K562 (cell line): ENCODE measurements at regions not wholly inside any gene's neighbourhood (a gene's known extent, or its start where the extent isn't known, plus 50 kb on each side); places are given as distances from the start of the nearest gene placed in this dataset.

Experiments
- ATAC-seq: fragments of 200-7000 bp; cut with Tn5 transposase; 3 replicates; pipeline ENCODE4 v1.9.1; 2020; ENCODE audit warnings: moderate library complexity
- BruUV-seq: library from RNA; stranded (reverse); fragments of 400-500 nt; replicated peaks from 2 replicates; lab custom pipeline; 2021; lab: Mats Ljungman, UMichigan
- CTCF ChIA-PET: fragments of 300-600 bp; formaldehyde crosslinking; extraction: SDS; loops from one replicate; lab custom pipeline; 2021; ENCODE audit warnings: low intra/inter-chr PET ratio; lab: Yijun Ruan, JAX
- POLR2A ChIA-PET: fragments of 300-600, 350-650 bp; sonication (Branson Sonifier 250); formaldehyde crosslinking; extraction: SDS; loops from one replicate; lab custom pipeline; 2021; ENCODE audit warnings: antibody characterized with exemption, inconsistent platforms; lab: Yijun Ruan, JAX
- DNase-seq, 4 experiments: peaks; one replicate each; pipeline versions ENCODE4 v3.0.0 to v3.0.0-alpha.2; 2011 to 2018; ENCODE audit warnings: low spot score in 3 of 4, mixed read lengths in 3 of 4; ENCODE audit errors: extremely low read depth in 1 of 4
- FAIRE-seq: peaks from 2 replicates; lab custom pipeline; 2011; peaks lifted over from hg19 to GRCh38; lab: Jason Lieb, UNC
- H2AFZ ChIP-seq: 2 replicates; pipeline ENCODE4 v1.6.0; 2011; ENCODE audit warnings: low read depth, low read length, control low read depth, inconsistent platforms
- H3K27ac ChIP-seq: fragments of 200-600 bp; 3 replicates; pipeline ENCODE4 v1.8.0; 2011; ENCODE audit warnings: low read depth, mild to moderate bottlenecking, control low read depth, inconsistent platforms, low read length, moderate library complexity, mixed read lengths; ENCODE audit errors: extremely low read depth
- H3K27me3 ChIP-seq, 2 experiments: fragments of 300-600 bp in 1 of 2; 2 replicates in 1 of 2; 3 replicates in 1 of 2; pipeline versions ENCODE4 v1.6.0 to v1.8.0; 2011; ENCODE audit warnings: inconsistent platforms in 2 of 2, low read length in 2 of 2, mild to moderate bottlenecking in 1 of 2, mixed read lengths in 1 of 2, moderate library complexity in 1 of 2; ENCODE audit not compliant: control insufficient read depth in 2 of 2, insufficient read depth in 2 of 2
- H3K36me3 ChIP-seq: fragments of 300-600 bp; 3 replicates; pipeline ENCODE4 v1.8.0; 2011; ENCODE audit warnings: mild to moderate bottlenecking, low read length, inconsistent platforms; ENCODE audit not compliant: control insufficient read depth, insufficient read depth
- H3K4me1 ChIP-seq, 2 experiments: fragments of 200-600 bp in 1 of 2; replicated peaks in 1 of 2; 2 replicates in 1 of 2; 3 replicates in 1 of 2; pipeline versions ENCODE4 v1.5.1 to v1.8.0; 2011; ENCODE audit warnings: inconsistent platforms in 2 of 2, low read length in 2 of 2, mild to moderate bottlenecking in 1 of 2, mixed read lengths in 1 of 2, moderate library complexity in 1 of 2; ENCODE audit not compliant: control insufficient read depth in 2 of 2, insufficient read depth in 2 of 2
- H3K4me2 ChIP-seq: 2 replicates; pipeline ENCODE4 v1.6.1; 2011; ENCODE audit warnings: low read length, control low read depth, inconsistent platforms, mixed read lengths; ENCODE audit not compliant: insufficient read depth
- H3K4me3 ChIP-seq: fragments of 200-600 bp; sonication (generic), shearing (Covaris generic); 2 replicates; pipeline ENCODE4 v1.5.1; 2016; ENCODE audit warnings: control low read depth, inconsistent platforms
- H3K79me2 ChIP-seq: fragments of 200-600 bp; 3 replicates; pipeline ENCODE4 v1.8.0; 2011; ENCODE audit warnings: low read length, inconsistent platforms; ENCODE audit not compliant: control insufficient read depth, insufficient read depth
- H3K9ac ChIP-seq, 2 experiments: 2 replicates each; pipeline versions ENCODE4 v1.6.0 to v1.6.1; 2011; ENCODE audit warnings: low read depth in 2 of 2, low read length in 2 of 2, control low read depth in 1 of 2, inconsistent platforms in 1 of 2, mild to moderate bottlenecking in 1 of 2, mixed read lengths in 1 of 2; ENCODE audit not compliant: insufficient read depth in 1 of 2
- H3K9me1 ChIP-seq: one replicate; pipeline ENCODE4 v1.6.0; 2011; ENCODE audit warnings: inconsistent platforms, mild to moderate bottlenecking, low read length, moderate library complexity; ENCODE audit not compliant: control insufficient read depth, insufficient read depth
- H3K9me3 ChIP-seq: replicated peaks from 2 replicates; pipeline ENCODE4 v1.5.1; 2011; ENCODE audit warnings: low read depth, low read length, inconsistent platforms; ENCODE audit not compliant: control insufficient read depth, insufficient read depth
- H4K20me1 ChIP-seq: replicated peaks from 2 replicates; pipeline ENCODE4 v1.6.1; 2011; ENCODE audit warnings: low read length, inconsistent platforms, mixed read lengths; ENCODE audit not compliant: control insufficient read depth, insufficient read depth
- ARID2 ChIP-seq: fragments of 450-650 bp; IDR thresholded peaks from 2 replicates; pipeline ENCODE4 v1.6.1; 2017; ENCODE audit warnings: antibody characterized with exemption, mild to moderate bottlenecking
- BRCA1 ChIP-seq, 2 experiments: fragments of 450-650 bp in 1 of 2; sonication (generic) in 1 of 2; formaldehyde crosslinking in 1 of 2; IDR thresholded peaks; 2 replicates each; pipeline versions ENCODE4 v1.5.0 to v1.6.1; 2017 to 2020; ENCODE audit warnings: mild to moderate bottlenecking in 1 of 2, missing genetic modification reagents in 1 of 2
- CHD2 ChIP-seq: IDR thresholded peaks from 2 replicates; pipeline ENCODE4 v1.6.1; 2011; ENCODE audit warnings: low read depth, low read length
- EGR1 ChIP-seq: fragments of 450-650 bp; conservative IDR thresholded peaks from 2 replicates; pipeline ENCODE4 v1.6.1; 2017; ENCODE audit warnings: mild to moderate bottlenecking
- ETS2 ChIP-seq: IDR thresholded peaks from 2 replicates; pipeline ENCODE4 v1.6.1; 2016; ENCODE audit warnings: borderline replicate concordance, missing genetic modification characterization, mild to moderate bottlenecking, moderate library complexity, missing compliant biosample characterization; ENCODE audit not compliant: poor library complexity, severe bottlenecking
- FOXK2 ChIP-seq, 2 experiments: fragments of 450-650 bp; IDR thresholded peaks in 1 of 2; conservative IDR thresholded peaks in 1 of 2; 2 replicates each; pipeline ENCODE4 v1.6.1; 2016; ENCODE audit warnings: low read depth in 2 of 2, mild to moderate bottlenecking in 1 of 2
- FOXP1 ChIP-seq: sonication (generic); formaldehyde crosslinking; IDR thresholded peaks from 2 replicates; pipeline ENCODE4 v1.8.0; 2022; ENCODE audit warnings: mild to moderate bottlenecking, missing genetic modification reagents
- GATA2 ChIP-seq: sonication (generic); formaldehyde crosslinking; IDR thresholded peaks from 2 replicates; pipeline ENCODE4 v1.4.0; 2020; ENCODE audit warnings: mild to moderate bottlenecking, missing genetic modification reagents
- HNRNPH1 ChIP-seq: fragments of 200-400 bp; formaldehyde crosslinking; optimal IDR thresholded peaks from 2 replicates; pipeline ENCODE3; 2017; ENCODE audit warnings: low read depth, mild to moderate bottlenecking, low read length, moderate library complexity
- MEF2A ChIP-seq: IDR thresholded peaks from 2 replicates; pipeline ENCODE4 v1.6.1; 2011; ENCODE audit warnings: low read depth, mild to moderate bottlenecking, low read length, moderate library complexity; ENCODE audit not compliant: control insufficient read depth
- MLX ChIP-seq, 2 experiments: fragments of 450-650 bp in 1 of 2; sonication (generic) in 1 of 2; formaldehyde crosslinking; conservative IDR thresholded peaks; 2 replicates each; pipeline versions ENCODE4 v1.4.0 to v1.8.1; 2020 to 2022; ENCODE audit warnings: mild to moderate bottlenecking in 1 of 2, missing genetic modification reagents in 1 of 2
- NFIC ChIP-seq: fragments of 450-650 bp; IDR thresholded peaks from 2 replicates; pipeline ENCODE4 v1.6.1; 2017; ENCODE audit warnings: mild to moderate bottlenecking, inconsistent platforms
- PKNOX1 ChIP-seq: fragments of 450-650 bp; IDR thresholded peaks from 2 replicates; pipeline ENCODE4 v1.6.1; 2016
- RUNX1 ChIP-seq: sonication (generic); IDR thresholded peaks from 2 replicates; pipeline ENCODE4 v1.6.1; 2016; ENCODE audit warnings: antibody characterized with exemption, low read depth
- SMARCA4 ChIP-seq: fragments of 450-650 bp; IDR thresholded peaks from 2 replicates; pipeline ENCODE4 v1.6.1; 2016
- ZNF507 ChIP-seq: conservative IDR thresholded peaks from 2 replicates; pipeline ENCODE4 v1.6.1; 2017; ENCODE audit warnings: missing genetic modification characterization, missing compliant biosample characterization
- whole genome bisulfite sequencing: fragments of 100-300 bp; shearing (Covaris generic); methylation state at CpG from one replicate; pipeline ENCODE4 v1.1.6; 2016; ENCODE audit warnings: low coverage, mixed read lengths; ENCODE audit not compliant: insufficient coverage; ENCODE audit errors: missing lambda C conversion rate; 5-methylcytosine and 5-hydroxymethylcytosine counted together
- in situ Hi-C: fragments of 300-500 bp; cut with MboI; formaldehyde crosslinking; loops from 4 replicates; pipeline ENCODE4 v1.15.0; 2018; ENCODE audit warnings: inconsistent platforms, mixed read lengths
- intact Hi-C: fragments of 100-400 bp; cut with micrococcal nuclease; formaldehyde crosslinking; loops from 2 replicates; pipeline ENCODE4 v1.14.2; 2022

- CTCF ChIA-PET = no interaction called here
- intact Hi-C loops = no loop called here
- no peak for ATAC-seq
These were observed 1098.2 kb downstream of the ZPLD1 start for GRCh38 chr3:103532986-103533385.

GRCh38 chr3:103554451-103554850 is 1119.6 kb downstream of the ZPLD1 start:
- no peaks in the 10 kb centered on the region for H3K79me2 ChIP-seq
- FAIRE-seq (no peak), DNase-seq (no peak), ATAC-seq (no peak)
- H3K9me1 ChIP-seq = no peaks in the 10 kb centered on the region
- H3K9me3 ChIP-seq = no peaks in the 10 kb centered on the region
- H4K20me1 ChIP-seq = no peaks in the 10 kb centered on the region
- H3K9ac ChIP-seq = no peak overlapping the region
- no peaks in the 10 kb centered on the region for H3K4me1 ChIP-seq
- ChIA-PET CTCF (no interaction called here), POLR2A (no interaction called here)
- no peak overlapping the region for H2AFZ ChIP-seq
- in situ Hi-C loops (no loop called here), intact Hi-C loops (no loop called here)
- H3K4me3 ChIP-seq = no peak overlapping the region
- no peaks in the 10 kb centered on the region for H3K36me3 ChIP-seq
- H3K27ac ChIP-seq = no peak overlapping the region
- no TSS peak for BruUV-seq
- no peak overlapping the region for H3K4me2 ChIP-seq
- no peaks in the 10 kb centered on the region for H3K27me3 ChIP-seq
- WGBS = 2% methylated on average over 7 of the region's 8 CpGs
- no peak for TF ChIP-seq MEF2A
- no peak for TF ChIP-seq CHD2
- TF ChIP-seq ZNF507 = no peak
- TF ChIP-seq FOXK2 (conservative IDR thresholded peaks at IDR 0.05 in 1 of 2, IDR thresholded peaks at IDR 0.05 in 1 of 2; ENCODE audit: low read depth in 2 of 2) = no peak
- TF ChIP-seq GATA2 = no peak
- no peak for TF ChIP-seq NFIC
- TF ChIP-seq ETS2 (tag) = no peak
- no peak for TF ChIP-seq FOXP1
- TF ChIP-seq MLX (CRISPR knock-in tag; conservative IDR thresholded peaks at IDR 0.05) = no peak
- TF ChIP-seq HNRNPH1 = no peak
- no peak for TF ChIP-seq ARID2
- no peak for TF ChIP-seq PKNOX1
- no peak for TF ChIP-seq RUNX1

More at GRCh38 chr3:103532986-103533385, 1098.2 kb downstream of the ZPLD1 start:
- Histone ChIP-seq H3K4me2 (no peak overlapping the region), H3K79me2 (no peaks in the 10 kb centered on the region), H3K27ac (no peak overlapping the region), H3K4me3 (no peak overlapping the region), H3K36me3 (no peaks in the 10 kb centered on the region), H3K4me1 (no peaks in the 10 kb centered on the region), H3K27me3 (no peaks in the 10 kb centered on the region), H2AFZ (no peak overlapping the region), H3K9ac (no peak overlapping the region), H3K9me3 (no peaks in the 10 kb centered on the region), H4K20me1 (no peaks in the 10 kb centered on the region), H3K9me1 (no peaks in the 10 kb centered on the region)
- TF ChIP-seq EGR1 (no peak), BRCA1 (IDR thresholded peaks at IDR 0.05) (no peak), BRCA1 (CRISPR knock-in tag; IDR thresholded peaks at IDR 0.05) (no peak), SMARCA4 (no peak)
- FAIRE-seq (no peak), DNase-seq (no peak)
- whole genome bisulfite sequencing = 0% methylated on average over 1 of the region's 4 CpGs
- no TSS peak for BruUV-seq
- in situ Hi-C loops = no loop called here
- POLR2A ChIA-PET = no interaction called here
